H9 (cell line): ENCODE measurements at regions not wholly inside any gene's neighbourhood (a gene's known extent, or its start where the extent isn't known, plus 50 kb on each side); places are given as distances from the start of the nearest gene placed in this dataset.

ENCODE experiments used
- DNase-seq: peaks from one replicate; pipeline ENCODE4 v3.0.0-alpha.2; 2017
- H2AFZ ChIP-seq: one replicate; pipeline ENCODE4 v1.6.1; 2013; ENCODE audit warnings: mild to moderate bottlenecking, low read length, control low read depth, moderate library complexity
- H2AK5ac ChIP-seq: 2 replicates; pipeline ENCODE4 v1.6.1; 2013; ENCODE audit warnings: low read length, control low read depth, mixed read lengths; ENCODE audit not compliant: insufficient read length
- H2BK120ac ChIP-seq: one replicate; pipeline ENCODE4 v1.6.1; 2013; ENCODE audit warnings: low read depth, mild to moderate bottlenecking, low read length, control low read depth, inconsistent platforms; ENCODE audit not compliant: poor library complexity, severe bottlenecking
- H2BK12ac ChIP-seq: 2 replicates; pipeline ENCODE4 v1.6.1; 2013; ENCODE audit warnings: low read length, control low read depth, mixed read lengths, low read depth; ENCODE audit not compliant: insufficient read length
- H2BK15ac ChIP-seq: 2 replicates; pipeline ENCODE4 v1.6.1; 2013; ENCODE audit warnings: low read depth, low read length, control low read depth
- H2BK20ac ChIP-seq: one replicate; pipeline ENCODE4 v1.6.1; 2013; ENCODE audit warnings: low read depth, mild to moderate bottlenecking, low read length, control low read depth, inconsistent platforms; ENCODE audit not compliant: poor library complexity, severe bottlenecking
- H2BK5ac ChIP-seq: 2 replicates; pipeline ENCODE4 v1.6.1; 2013; ENCODE audit warnings: low read length, control low read depth, mixed read lengths; ENCODE audit not compliant: insufficient read length
- H3K14ac ChIP-seq: 2 replicates; pipeline ENCODE4 v1.6.1; 2013; ENCODE audit warnings: low read length, control low read depth; ENCODE audit not compliant: insufficient read depth
- H3K18ac ChIP-seq: 2 replicates; pipeline ENCODE4 v1.6.1; 2013; ENCODE audit warnings: low read depth, mild to moderate bottlenecking, mixed read lengths, low read length, control low read depth; ENCODE audit not compliant: insufficient read length
- H3K23ac ChIP-seq: 2 replicates; pipeline ENCODE4 v1.6.1; 2013; ENCODE audit warnings: low read length, control low read depth, mixed read lengths, low read depth; ENCODE audit not compliant: insufficient read length
- H3K23me2 ChIP-seq: 2 replicates; pipeline ENCODE4 v1.6.1; 2013; ENCODE audit warnings: low read depth, mild to moderate bottlenecking, mixed read lengths, low read length, control low read depth; ENCODE audit not compliant: insufficient read length, poor library complexity, severe bottlenecking
- H3K27ac ChIP-seq: 2 replicates; pipeline ENCODE4 v1.5.1; 2013; ENCODE audit warnings: low read length, control low read depth, mixed read lengths, low read depth; ENCODE audit not compliant: insufficient read length
- H3K27me3 ChIP-seq: 2 replicates; pipeline ENCODE4 v1.6.1; 2013; ENCODE audit warnings: low read length, control low read depth, inconsistent platforms; ENCODE audit not compliant: insufficient read depth
- H3K4ac ChIP-seq: 2 replicates; pipeline ENCODE4 v1.6.1; 2013; ENCODE audit warnings: low read depth, mild to moderate bottlenecking, control low read depth, inconsistent platforms, low read length, moderate library complexity
- H3K4me1 ChIP-seq: 2 replicates; pipeline ENCODE4 v1.6.1; 2013; ENCODE audit warnings: low read length, control low read depth, inconsistent platforms; ENCODE audit not compliant: insufficient read depth
- H3K4me2 ChIP-seq: 2 replicates; pipeline ENCODE4 v1.6.1; 2013; ENCODE audit warnings: low read length, control low read depth, mixed read lengths; ENCODE audit not compliant: insufficient read length, insufficient read depth
- H3K56ac ChIP-seq: 2 replicates; pipeline ENCODE4 v1.6.1; 2013; ENCODE audit warnings: low read depth, mild to moderate bottlenecking, mixed read lengths, low read length, control low read depth; ENCODE audit not compliant: insufficient read length
- H3K79me1 ChIP-seq: 2 replicates; pipeline ENCODE4 v1.6.1; 2013; ENCODE audit warnings: low read depth, mild to moderate bottlenecking, moderate library complexity, low read length, control low read depth, inconsistent platforms; ENCODE audit not compliant: insufficient read depth, poor library complexity, severe bottlenecking
- H3K79me2 ChIP-seq: 2 replicates; pipeline ENCODE4 v1.6.1; 2013; ENCODE audit warnings: low read length, control low read depth, inconsistent platforms; ENCODE audit not compliant: insufficient read depth
- H3K9ac ChIP-seq: 2 replicates; pipeline ENCODE4 v1.6.1; 2013; ENCODE audit warnings: low read length, control low read depth, mixed read lengths; ENCODE audit not compliant: insufficient read length; ENCODE audit errors: extremely low read depth
- H3K9me3 ChIP-seq: one replicate; pipeline ENCODE4 v1.6.1; 2013; ENCODE audit warnings: low read depth, low read length, inconsistent platforms; ENCODE audit not compliant: control insufficient read depth
- H3T11ph ChIP-seq: one replicate; pipeline ENCODE4 v1.6.1; 2013; ENCODE audit warnings: mild to moderate bottlenecking, low read length, control low read depth, inconsistent platforms
- H4K20me1 ChIP-seq: one replicate; pipeline ENCODE4 v1.6.1; 2013; ENCODE audit not compliant: control insufficient read depth, insufficient read length, insufficient read depth
- H4K5ac ChIP-seq: 2 replicates; pipeline ENCODE4 v1.6.1; 2013; ENCODE audit warnings: low read depth, mild to moderate bottlenecking, mixed read lengths, low read length, control low read depth; ENCODE audit not compliant: insufficient read length
- H4K8ac ChIP-seq: replicated peaks from 2 replicates; pipeline ENCODE4 v1.6.1; 2013; ENCODE audit warnings: low read length, control low read depth, mixed read lengths, low read depth; ENCODE audit not compliant: insufficient read length
- H4K91ac ChIP-seq: 2 replicates; pipeline ENCODE4 v1.6.1; 2013; ENCODE audit warnings: low read depth, mild to moderate bottlenecking, moderate library complexity, mixed read lengths, low read length, control low read depth; ENCODE audit not compliant: insufficient read length
- H3K27ac Mint-ChIP-seq, 3 experiments: 2 replicates in 2 of 3; 3 replicates in 1 of 3; pipeline ENCODE4 v1.8.0; 2020 to 2021; ENCODE audit warnings: mixed read lengths in 3 of 3, mild to moderate bottlenecking in 1 of 3, moderate library complexity in 1 of 3
- H3K27me3 Mint-ChIP-seq: 2 replicates; pipeline ENCODE4 v1.8.0; 2021; ENCODE audit warnings: low read depth, mild to moderate bottlenecking, moderate library complexity, mixed read lengths
- H3K36me3 Mint-ChIP-seq, 3 experiments: 2 replicates in 2 of 3; 3 replicates in 1 of 3; pipeline ENCODE4 v1.8.0; 2020 to 2021; ENCODE audit warnings: low read depth in 3 of 3, mixed read lengths in 3 of 3; ENCODE audit not compliant: insufficient read depth in 1 of 3
- H3K4me1 Mint-ChIP-seq, 2 experiments: 2 replicates each; pipeline ENCODE4 v1.8.0; 2020; ENCODE audit warnings: mixed read lengths in 2 of 2
- H3K4me3 Mint-ChIP-seq, 2 experiments: 2 replicates in 1 of 2; 3 replicates in 1 of 2; pipeline ENCODE4 v1.8.0; 2020 to 2021; ENCODE audit warnings: mild to moderate bottlenecking in 2 of 2, mixed read lengths in 2 of 2, moderate library complexity in 1 of 2
- H3K9me3 Mint-ChIP-seq, 2 experiments: 2 replicates in 1 of 2; 3 replicates in 1 of 2; pipeline ENCODE4 v1.8.0; 2020; ENCODE audit warnings: mild to moderate bottlenecking in 2 of 2, mixed read lengths in 2 of 2, moderate library complexity in 1 of 2
- CTCF ChIP-seq: fragments of 200-600 bp; sonication (generic); conservative IDR thresholded peaks from 3 replicates; pipeline ENCODE4 v1.8.0; 2021; ENCODE audit warnings: antibody characterized with exemption, mild to moderate bottlenecking
- WGBS: extraction: QIAGEN DNeasy Blood & Tissue Kit; methylation state at CpG from one replicate; pipeline ENCODE4 v1.1.7; 2013; ENCODE audit warnings: missing lambda C conversion rate, low lambda C conversion rate, mixed read lengths; ENCODE audit not compliant: insufficient read length; ENCODE audit errors: extremely low coverage; 5-methylcytosine and 5-hydroxymethylcytosine counted together

- no peak overlapping the region for H3K4me3 Mint-ChIP-seq
These were observed 363.9 kb upstream of the MGMT start for GRCh38 chr10:129102906-129103693.

More at GRCh38 chr10:129102906-129103693, 363.9 kb upstream of the MGMT start:
- Histone ChIP-seq H3K23me2 (peaks cover 2% of the 10 kb centered on the region), H2BK120ac (no peak overlapping the region), H3K9ac (no peak overlapping the region), H2AK5ac (no peak overlapping the region), H3K27ac (no peak overlapping the region), H3K4ac (no peak overlapping the region), H2BK12ac (no peak overlapping the region), H3K79me1 (no peaks in the 10 kb centered on the region), H3K56ac (no peak overlapping the region), H3K4me2 (no peak overlapping the region), H3K18ac (no peak overlapping the region), H3K14ac (no peak overlapping the region), H4K5ac (no peak overlapping the region), H3T11ph (no peak overlapping the region), H4K91ac (no peak overlapping the region), H2AFZ (no peak overlapping the region), H3K27me3 (no peaks in the 10 kb centered on the region), H2BK15ac (no peak overlapping the region), H3K23ac (no peak overlapping the region), H4K20me1 (no peaks in the 10 kb centered on the region), H4K8ac (no peak overlapping the region), H3K79me2 (no peaks in the 10 kb centered on the region), H2BK20ac (no peak overlapping the region), H3K9me3 (no peaks in the 10 kb centered on the region), H2BK5ac (no peak overlapping the region), H3K4me1 (no peaks in the 10 kb centered on the region)
- Mint-ChIP-seq H3K9me3 (no peaks in the 10 kb centered on the region; a peak in 1 of 5 replicates), H3K4me1 (peaks cover 2 to 3% of the 10 kb centered on the region in 2 experiments; a peak in 2 of 4 replicates), H3K27ac (no peak overlapping the region), H3K27me3 (no peaks in the 10 kb centered on the region), H3K36me3 (peaks cover 0 to 2% (median 0%) of the 10 kb centered on the region in 3 experiments; a peak in 2 of 7 replicates)
- WGBS, result no CpG with 5 or more reads among the region's 7 CpGs
- DNase-seq, result no peak
- no peak for TF ChIP-seq CTCF
